ENCODE measurements at regions not wholly inside any gene's neighbourhood (a gene's known extent, or its start where the extent isn't known, plus 50 kb on each side); places are given as distances from the start of the nearest gene placed in this dataset.

DNA sequence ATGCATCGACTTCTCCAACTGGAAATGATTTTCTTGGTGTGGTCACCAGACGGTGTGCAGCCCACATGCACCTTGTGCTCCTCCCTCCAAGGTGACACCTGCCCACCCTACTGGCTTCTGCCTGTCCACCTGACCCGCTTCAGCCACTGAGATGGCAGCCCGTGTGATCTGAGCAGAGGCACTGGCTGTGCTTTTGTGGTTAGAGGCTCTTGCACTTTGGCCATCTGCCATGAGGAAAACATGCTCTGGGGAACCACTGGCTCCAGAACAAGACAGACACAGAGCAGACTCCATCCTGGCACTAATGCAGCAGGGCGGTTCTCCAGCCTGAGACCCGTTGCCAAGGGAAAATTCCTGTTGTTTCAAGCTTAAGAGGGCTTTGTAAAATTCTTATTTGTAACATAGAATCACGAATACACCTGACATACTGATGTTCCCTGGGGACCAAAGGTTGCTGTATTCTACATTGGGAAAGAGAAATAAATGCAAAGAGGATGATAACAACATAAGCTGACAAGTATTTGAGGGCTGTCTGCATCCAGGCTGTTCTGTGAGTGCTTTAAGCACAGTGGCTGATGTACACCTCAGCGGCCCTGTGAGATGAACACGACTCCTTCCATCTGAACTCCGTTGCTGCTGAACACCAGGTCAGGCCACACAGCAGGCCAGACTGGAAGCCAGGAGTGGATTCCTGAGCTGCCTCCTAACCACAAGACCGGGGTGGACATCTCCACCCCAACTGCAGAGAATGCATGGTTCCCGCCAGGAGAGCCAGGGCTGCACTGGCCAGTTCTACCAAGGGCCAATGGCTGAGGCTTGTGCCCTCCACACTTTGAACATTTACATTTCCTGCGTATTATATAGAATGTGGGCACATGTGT is 820.4 kb downstream of the GALR1 start:
- FAIRE-seq: no peak
- Histone ChIP-seq H3K9me3 (ENCODE audit: low read length) (peaks cover 10% of the 10 kb centered on the region), H3K4me3 (replicated peaks in 1 of 3; ENCODE audit: insufficient read depth in 1 of 3, low read depth in 2 of 3, low read length in 3 of 3) (no peak overlapping the region), H2AFZ (ENCODE audit: low read length) (no peak overlapping the region), H4K20me1 (ENCODE audit: insufficient read depth, low read length) (no peaks in the 10 kb centered on the region), H3K27me3 (ENCODE audit: control insufficient read depth in 1 of 2, insufficient read depth in 2 of 2, low read length in 2 of 2) (peaks cover 0 to 14% of the 10 kb centered on the region in 2 experiments; a peak in 3 of 5 replicates), H3K4me1 (ENCODE audit: insufficient read depth, low read length) (no peaks in the 10 kb centered on the region), H3K27ac (ENCODE audit: extremely low read length, insufficient read depth, low read length) (no peak overlapping the region), H3K36me3 (replicated peaks in 1 of 2; ENCODE audit: control insufficient read depth in 1 of 2, insufficient read depth in 2 of 2, low read length in 2 of 2) (no peaks in the 10 kb centered on the region), H3K4me2 (ENCODE audit: low read depth, low read length) (no peak overlapping the region), H3K79me2 (ENCODE audit: insufficient read depth, low read length) (no peaks in the 10 kb centered on the region), H3K9ac (ENCODE audit: insufficient read depth, low read depth, low read length) (no peak overlapping the region)
- ChIA-PET CTCF (ENCODE audit: low intra/inter-chr PET ratio, low total read pairs) (no interaction called here), POLR2A (no interaction called here)
- no TSS peak for BruUV-seq (replicated peaks)
- in situ Hi-C loops (cut with HindIII; ENCODE audit: extremely low pct_ligation_motif_present, low pct_unique_long_range_greater_than_20kb) (no loop called here), intact Hi-C loops (cut with micrococcal nuclease; ENCODE audit: unreplicated experiment) (no loop called here)
- under 1% methylated on average over 6 of the region's 13 CpGs for WGBS (ENCODE audit: low lambda C conversion rate)
- no peak for TF ChIP-seq EZH2 (conservative IDR thresholded peaks at IDR 0.05; ENCODE audit: low read depth, low read length)
- no peak for DNase-seq (ENCODE audit: low spot score)
- no peak for ATAC-seq

DNA sequence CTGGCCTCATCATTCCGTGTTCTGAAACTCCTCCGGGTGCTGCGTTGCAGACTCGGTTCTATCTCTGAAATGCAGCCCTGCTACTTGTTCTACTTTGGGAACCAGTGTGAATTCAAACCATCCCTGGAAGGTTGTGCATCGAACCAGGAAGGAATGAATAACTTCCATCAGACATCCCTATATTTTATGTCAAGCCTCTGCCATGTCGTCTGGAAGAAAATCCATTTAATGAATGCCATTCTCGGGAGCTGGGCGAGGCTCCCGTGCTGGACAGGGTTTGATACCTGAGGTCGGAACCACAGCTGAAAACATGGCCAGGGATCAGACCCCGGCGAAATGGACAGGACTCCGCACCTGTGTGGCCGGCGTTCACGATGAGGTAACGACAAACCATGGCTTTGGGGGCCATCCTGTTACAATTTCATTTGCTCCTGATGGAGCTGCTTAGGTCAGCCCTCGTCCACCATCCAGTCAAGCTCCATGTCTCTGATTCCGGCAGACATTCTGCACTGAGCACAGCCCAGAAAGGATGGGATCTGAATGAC is 821.6 kb downstream of the GALR1 start:
- Histone ChIP-seq H3K27ac (ENCODE audit: extremely low read length, insufficient read depth, low read length) (no peak overlapping the region), H3K27me3 (ENCODE audit: control insufficient read depth in 1 of 2, insufficient read depth in 2 of 2, low read length in 2 of 2) (peaks cover 0 to 14% of the 10 kb centered on the region in 2 experiments; a peak in 3 of 5 replicates), H2AFZ (ENCODE audit: low read length) (no peak overlapping the region), H3K79me2 (ENCODE audit: insufficient read depth, low read length) (no peaks in the 10 kb centered on the region), H3K9me3 (ENCODE audit: low read length) (peaks cover 8% of the 10 kb centered on the region), H3K4me1 (ENCODE audit: insufficient read depth, low read length) (no peaks in the 10 kb centered on the region), H3K36me3 (replicated peaks in 1 of 2; ENCODE audit: control insufficient read depth in 1 of 2, insufficient read depth in 2 of 2, low read length in 2 of 2) (no peaks in the 10 kb centered on the region), H3K4me3 (replicated peaks in 1 of 3; ENCODE audit: insufficient read depth in 1 of 3, low read depth in 2 of 3, low read length in 3 of 3) (no peak overlapping the region), H4K20me1 (ENCODE audit: insufficient read depth, low read length) (no peaks in the 10 kb centered on the region), H3K9ac (ENCODE audit: insufficient read depth, low read depth, low read length) (no peak overlapping the region), H3K4me2 (ENCODE audit: low read depth, low read length) (no peak overlapping the region)
- no peak for ATAC-seq
- DNase-seq (ENCODE audit: low spot score): no peak
- CTCF ChIA-PET (ENCODE audit: low intra/inter-chr PET ratio, low total read pairs): no interaction called here
- no TSS peak for BruUV-seq (replicated peaks)
- no peak for FAIRE-seq
- intact Hi-C loops (cut with micrococcal nuclease; ENCODE audit: unreplicated experiment) (no loop called here), in situ Hi-C loops (cut with HindIII; ENCODE audit: extremely low pct_ligation_motif_present, low pct_unique_long_range_greater_than_20kb) (no loop called here)
- POLR2A ChIA-PET: no interaction called here
- no peak for TF ChIP-seq ZNF672 (CRISPR knock-in tag; IDR thresholded peaks at IDR 0.05)
- TF ChIP-seq, protein P1, sequence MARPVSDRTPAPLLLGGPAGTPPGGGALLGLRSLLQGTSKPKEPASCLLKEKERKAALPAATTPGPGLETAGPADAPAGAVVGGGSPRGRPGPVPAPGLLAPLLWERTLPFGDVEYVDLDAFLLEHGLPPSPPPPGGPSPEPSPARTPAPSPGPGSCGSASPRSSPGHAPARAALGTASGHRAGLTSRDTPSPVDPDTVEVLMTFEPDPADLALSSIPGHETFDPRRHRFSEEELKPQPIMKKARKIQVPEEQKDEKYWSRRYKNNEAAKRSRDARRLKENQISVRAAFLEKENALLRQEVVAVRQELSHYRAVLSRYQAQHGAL (CRISPR knock-in tag; IDR thresholded peaks at IDR 0.05; ENCODE audit: not compliant biosample characterization): no peak
- TF ChIP-seq, protein P2, sequence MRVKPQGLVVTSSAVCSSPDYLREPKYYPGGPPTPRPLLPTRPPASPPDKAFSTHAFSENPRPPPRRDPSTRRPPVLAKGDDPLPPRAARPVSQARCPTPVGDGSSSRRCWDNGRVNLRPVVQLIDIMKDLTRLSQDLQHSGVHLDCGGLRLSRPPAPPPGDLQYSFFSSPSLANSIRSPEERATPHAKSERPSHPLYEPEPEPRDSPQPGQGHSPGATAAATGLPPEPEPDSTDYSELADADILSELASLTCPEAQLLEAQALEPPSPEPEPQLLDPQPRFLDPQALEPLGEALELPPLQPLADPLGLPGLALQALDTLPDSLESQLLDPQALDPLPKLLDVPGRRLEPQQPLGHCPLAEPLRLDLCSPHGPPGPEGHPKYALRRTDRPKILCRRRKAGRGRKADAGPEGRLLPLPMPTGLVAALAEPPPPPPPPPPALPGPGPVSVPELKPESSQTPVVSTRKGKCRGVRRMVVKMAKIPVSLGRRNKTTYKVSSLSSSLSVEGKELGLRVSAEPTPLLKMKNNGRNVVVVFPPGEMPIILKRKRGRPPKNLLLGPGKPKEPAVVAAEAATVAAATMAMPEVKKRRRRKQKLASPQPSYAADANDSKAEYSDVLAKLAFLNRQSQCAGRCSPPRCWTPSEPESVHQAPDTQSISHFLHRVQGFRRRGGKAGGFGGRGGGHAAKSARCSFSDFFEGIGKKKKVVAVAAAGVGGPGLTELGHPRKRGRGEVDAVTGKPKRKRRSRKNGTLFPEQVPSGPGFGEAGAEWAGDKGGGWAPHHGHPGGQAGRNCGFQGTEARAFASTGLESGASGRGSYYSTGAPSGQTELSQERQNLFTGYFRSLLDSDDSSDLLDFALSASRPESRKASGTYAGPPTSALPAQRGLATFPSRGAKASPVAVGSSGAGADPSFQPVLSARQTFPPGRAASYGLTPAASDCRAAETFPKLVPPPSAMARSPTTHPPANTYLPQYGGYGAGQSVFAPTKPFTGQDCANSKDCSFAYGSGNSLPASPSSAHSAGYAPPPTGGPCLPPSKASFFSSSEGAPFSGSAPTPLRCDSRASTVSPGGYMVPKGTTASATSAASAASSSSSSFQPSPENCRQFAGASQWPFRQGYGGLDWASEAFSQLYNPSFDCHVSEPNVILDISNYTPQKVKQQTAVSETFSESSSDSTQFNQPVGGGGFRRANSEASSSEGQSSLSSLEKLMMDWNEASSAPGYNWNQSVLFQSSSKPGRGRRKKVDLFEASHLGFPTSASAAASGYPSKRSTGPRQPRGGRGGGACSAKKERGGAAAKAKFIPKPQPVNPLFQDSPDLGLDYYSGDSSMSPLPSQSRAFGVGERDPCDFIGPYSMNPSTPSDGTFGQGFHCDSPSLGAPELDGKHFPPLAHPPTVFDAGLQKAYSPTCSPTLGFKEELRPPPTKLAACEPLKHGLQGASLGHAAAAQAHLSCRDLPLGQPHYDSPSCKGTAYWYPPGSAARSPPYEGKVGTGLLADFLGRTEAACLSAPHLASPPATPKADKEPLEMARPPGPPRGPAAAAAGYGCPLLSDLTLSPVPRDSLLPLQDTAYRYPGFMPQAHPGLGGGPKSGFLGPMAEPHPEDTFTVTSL (CRISPR knock-in tag; IDR thresholded peaks at IDR 0.05; ENCODE audit: borderline replicate concordance): no peak
- TF ChIP-seq MIER2 (CRISPR knock-in tag; IDR thresholded peaks at IDR 0.05): no peak
- TF ChIP-seq RBAK (CRISPR knock-in tag; IDR thresholded peaks at IDR 0.05): no peak
- no peak for TF ChIP-seq EHMT2 (IDR thresholded peaks at IDR 0.05; ENCODE audit: borderline replicate concordance, low read depth, low read length)
- no peak for TF ChIP-seq ZNF383 (CRISPR knock-in tag; IDR thresholded peaks at IDR 0.05; ENCODE audit: borderline replicate concordance)
- no peak for TF ChIP-seq RAD51 (IDR thresholded peaks at IDR 0.05; ENCODE audit: borderline replicate concordance)
- TF ChIP-seq ZSCAN25 (CRISPR knock-in tag; IDR thresholded peaks at IDR 0.05): no peak
- no peak for TF ChIP-seq ZNF564 (CRISPR knock-in tag; IDR thresholded peaks at IDR 0.05)
- no peak for TF ChIP-seq TEAD2 (CRISPR knock-in tag; IDR thresholded peaks at IDR 0.05)
- 7% methylated on average over 11 of the region's 19 CpGs for WGBS (ENCODE audit: low lambda C conversion rate)

Measured in HepG2 (cell line).